ENCODE measurements at regions not wholly inside any gene's neighbourhood (a gene's known extent, or its start where the extent isn't known, plus 50 kb on each side); places are given as distances from the start of the nearest gene placed in this dataset.

DNA sequence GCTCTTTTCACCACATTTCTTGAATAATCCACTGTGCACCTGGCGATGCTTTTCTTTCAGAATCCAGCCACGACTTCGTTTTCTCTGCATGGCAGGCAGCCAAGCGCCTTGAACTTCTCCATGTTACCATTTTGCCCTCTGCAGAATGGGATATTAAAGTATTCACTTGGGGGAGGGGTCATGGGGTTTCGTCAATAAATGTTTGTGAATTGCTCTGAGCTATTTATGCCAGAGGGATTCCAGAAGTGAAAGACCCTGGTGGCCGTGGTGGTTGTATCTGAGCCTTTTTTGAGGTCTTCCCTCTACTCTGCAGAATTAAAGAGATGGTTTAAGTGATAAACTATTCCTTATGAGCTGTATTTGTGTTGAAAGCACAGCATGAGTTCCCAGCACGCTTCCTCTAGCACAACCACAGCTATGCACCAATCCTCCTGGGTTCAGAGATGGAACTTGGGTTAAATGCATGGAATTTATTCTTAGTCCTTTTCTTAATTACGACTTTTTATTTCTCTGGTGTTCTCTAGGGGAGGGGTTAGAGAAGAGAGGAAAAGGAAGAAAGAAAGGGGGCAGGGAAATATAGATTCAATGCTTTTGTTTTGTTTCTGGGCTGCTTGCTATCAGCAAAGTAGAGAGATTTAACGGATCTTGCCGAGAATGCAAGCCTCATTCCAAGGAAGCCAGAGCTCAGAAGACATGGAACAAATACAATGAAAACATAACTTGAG is 478.2 kb upstream of the TNC start:
- H3K4me2 ChIP-seq (ENCODE audit: low read depth, low read length, poor library complexity, severe bottlenecking) = no peak overlapping the region
- no peak overlapping the region for H3K4me3 ChIP-seq (ENCODE audit: low read length, poor library complexity, severe bottlenecking)
- TF ChIP-seq, protein P1, sequence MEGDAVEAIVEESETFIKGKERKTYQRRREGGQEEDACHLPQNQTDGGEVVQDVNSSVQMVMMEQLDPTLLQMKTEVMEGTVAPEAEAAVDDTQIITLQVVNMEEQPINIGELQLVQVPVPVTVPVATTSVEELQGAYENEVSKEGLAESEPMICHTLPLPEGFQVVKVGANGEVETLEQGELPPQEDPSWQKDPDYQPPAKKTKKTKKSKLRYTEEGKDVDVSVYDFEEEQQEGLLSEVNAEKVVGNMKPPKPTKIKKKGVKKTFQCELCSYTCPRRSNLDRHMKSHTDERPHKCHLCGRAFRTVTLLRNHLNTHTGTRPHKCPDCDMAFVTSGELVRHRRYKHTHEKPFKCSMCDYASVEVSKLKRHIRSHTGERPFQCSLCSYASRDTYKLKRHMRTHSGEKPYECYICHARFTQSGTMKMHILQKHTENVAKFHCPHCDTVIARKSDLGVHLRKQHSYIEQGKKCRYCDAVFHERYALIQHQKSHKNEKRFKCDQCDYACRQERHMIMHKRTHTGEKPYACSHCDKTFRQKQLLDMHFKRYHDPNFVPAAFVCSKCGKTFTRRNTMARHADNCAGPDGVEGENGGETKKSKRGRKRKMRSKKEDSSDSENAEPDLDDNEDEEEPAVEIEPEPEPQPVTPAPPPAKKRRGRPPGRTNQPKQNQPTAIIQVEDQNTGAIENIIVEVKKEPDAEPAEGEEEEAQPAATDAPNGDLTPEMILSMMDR (conservative IDR thresholded peaks at IDR 0.05; ENCODE audit: low read length) = no peak
- no peak for TF ChIP-seq EZH2phosphoT487 (IDR thresholded peaks at IDR 0.05; ENCODE audit: borderline replicate concordance)

DNA sequence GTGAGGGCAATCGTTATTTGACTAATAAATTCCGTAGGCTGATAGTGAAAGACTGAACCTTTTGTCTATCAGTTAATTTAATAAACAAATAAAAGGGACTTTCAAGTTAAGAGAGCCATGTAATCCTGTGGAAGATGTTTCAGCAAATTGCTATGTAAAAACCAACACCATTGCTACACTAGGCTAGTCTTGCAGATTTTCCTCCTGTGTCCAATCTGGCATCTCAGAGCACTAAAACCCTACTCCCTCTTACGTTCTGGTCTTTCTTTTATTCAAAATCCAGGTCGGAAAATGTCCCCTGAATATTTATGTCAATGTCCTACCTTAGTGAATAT is 478.8 kb upstream of the TNC start:
- no peak for TF ChIP-seq EZH2phosphoT487 (IDR thresholded peaks at IDR 0.05; ENCODE audit: borderline replicate concordance)
- TF ChIP-seq, protein P1 (conservative IDR thresholded peaks at IDR 0.05; ENCODE audit: low read length) = no peak
- Histone ChIP-seq H3K4me1 (ENCODE audit: insufficient read depth, low read length, poor library complexity, severe bottlenecking) (no peaks in the 10 kb centered on the region), H3K79me2 (ENCODE audit: insufficient read depth, low read length) (no peaks in the 10 kb centered on the region), H3K9me2 (replicated peaks; ENCODE audit: low read depth, low read length) (no peaks in the 10 kb centered on the region), H3K4me3 (ENCODE audit: low read length, poor library complexity, severe bottlenecking) (no peak overlapping the region), H3K9ac (ENCODE audit: low read depth, low read length, poor library complexity, severe bottlenecking) (no peak overlapping the region), H2AFZ (ENCODE audit: low read length) (no peak overlapping the region), H3K27me3 (ENCODE audit: insufficient read depth, low read length, poor library complexity, severe bottlenecking) (no peaks in the 10 kb centered on the region), H4K20me1 (ENCODE audit: insufficient read depth, low read length, poor library complexity, severe bottlenecking) (no peaks in the 10 kb centered on the region), H3F3A (ENCODE audit: low read depth) (no peaks in the 10 kb centered on the region), H3K4me2 (ENCODE audit: low read depth, low read length, poor library complexity, severe bottlenecking) (no peak overlapping the region), H3K36me3 (ENCODE audit: insufficient read depth, low read length) (no peaks in the 10 kb centered on the region), H3K9me3 (ENCODE audit: insufficient read depth, low read depth, low read length) (no peaks in the 10 kb centered on the region)

More for the DNA sequence above, 478.2 kb upstream of the TNC start:
- no peaks in the 10 kb centered on the region for H3F3A ChIP-seq (ENCODE audit: low read depth)
- H3K36me3 ChIP-seq (ENCODE audit: insufficient read depth, low read length) = no peaks in the 10 kb centered on the region
- H3K9me2 ChIP-seq (replicated peaks; ENCODE audit: low read depth, low read length) = no peaks in the 10 kb centered on the region
- H4K20me1 ChIP-seq (ENCODE audit: insufficient read depth, low read length, poor library complexity, severe bottlenecking) = no peaks in the 10 kb centered on the region
- H2AFZ ChIP-seq (ENCODE audit: low read length) = no peak overlapping the region
- H3K9ac ChIP-seq (ENCODE audit: low read depth, low read length, poor library complexity, severe bottlenecking) = no peak overlapping the region
- no peaks in the 10 kb centered on the region for H3K27me3 ChIP-seq (ENCODE audit: insufficient read depth, low read length, poor library complexity, severe bottlenecking)
- no peaks in the 10 kb centered on the region for H3K4me1 ChIP-seq (ENCODE audit: insufficient read depth, low read length, poor library complexity, severe bottlenecking)
- H3K79me2 ChIP-seq (ENCODE audit: insufficient read depth, low read length) = no peaks in the 10 kb centered on the region
- no peaks in the 10 kb centered on the region for H3K9me3 ChIP-seq (ENCODE audit: insufficient read depth, low read depth, low read length)

DNA sequence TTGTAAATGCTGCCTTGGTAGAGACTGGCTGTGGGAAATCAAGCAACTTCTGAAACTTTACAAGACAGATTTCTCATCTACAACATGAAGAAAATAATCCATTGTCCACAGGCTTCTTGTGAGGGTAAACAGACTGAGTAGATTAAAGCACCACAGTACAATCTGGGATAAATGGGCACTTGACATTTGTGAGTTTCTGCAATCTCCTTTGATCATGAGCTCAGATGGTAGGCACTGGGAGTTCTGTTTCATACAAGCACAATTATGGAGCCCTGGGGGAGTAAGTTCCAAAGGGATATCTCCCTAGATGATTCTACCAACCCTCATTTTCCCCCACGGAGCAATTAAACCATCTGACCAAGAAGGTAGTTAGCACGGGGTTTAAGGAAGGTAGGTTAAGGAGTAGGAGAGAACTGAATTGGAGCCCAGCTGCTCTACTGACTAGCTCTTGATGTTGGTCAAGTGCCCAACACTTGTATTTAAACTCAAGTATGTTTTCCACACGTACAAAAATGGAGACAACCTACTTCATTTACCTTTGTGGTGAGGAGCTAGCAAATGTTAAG is 479.5 kb upstream of the TNC start:
- Histone ChIP-seq H3K4me1 (ENCODE audit: insufficient read depth, low read length, poor library complexity, severe bottlenecking) (no peaks in the 10 kb centered on the region), H3K36me3 (ENCODE audit: insufficient read depth, low read length) (no peaks in the 10 kb centered on the region), H2AFZ (ENCODE audit: low read length) (no peak overlapping the region), H3K79me2 (ENCODE audit: insufficient read depth, low read length) (no peaks in the 10 kb centered on the region), H3F3A (ENCODE audit: low read depth) (no peaks in the 10 kb centered on the region), H3K9me2 (replicated peaks; ENCODE audit: low read depth, low read length) (no peaks in the 10 kb centered on the region), H3K9me3 (ENCODE audit: insufficient read depth, low read depth, low read length) (no peaks in the 10 kb centered on the region), H3K27me3 (ENCODE audit: insufficient read depth, low read length, poor library complexity, severe bottlenecking) (no peaks in the 10 kb centered on the region), H3K9ac (ENCODE audit: low read depth, low read length, poor library complexity, severe bottlenecking) (no peak overlapping the region), H3K4me2 (ENCODE audit: low read depth, low read length, poor library complexity, severe bottlenecking) (no peak overlapping the region), H4K20me1 (ENCODE audit: insufficient read depth, low read length, poor library complexity, severe bottlenecking) (no peaks in the 10 kb centered on the region), H3K4me3 (ENCODE audit: low read length, poor library complexity, severe bottlenecking) (no peak overlapping the region)
- TF ChIP-seq EZH2phosphoT487 (IDR thresholded peaks at IDR 0.05; ENCODE audit: borderline replicate concordance) = no peak
- TF ChIP-seq, protein P1 (conservative IDR thresholded peaks at IDR 0.05; ENCODE audit: low read length) = no peak

All from Loucy (cell line).